K562 (cell line): ENCODE measurements at regions not wholly inside any gene's neighbourhood (a gene's known extent, or its start where the extent isn't known, plus 50 kb on each side); places are given as distances from the start of the nearest gene placed in this dataset.

ENCODE experiments used
- ATAC-seq: fragments of 200-7000 bp; cut with Tn5 transposase; 3 replicates; pipeline ENCODE4 v1.9.1; 2020; ENCODE audit warnings: moderate library complexity
- BruUV-seq: library from RNA; stranded (reverse); fragments of 400-500 nt; replicated peaks from 2 replicates; lab custom pipeline; 2021; lab: Mats Ljungman, UMichigan
- CTCF ChIA-PET: fragments of 300-600 bp; formaldehyde crosslinking; extraction: SDS; loops from one replicate; lab custom pipeline; 2021; ENCODE audit warnings: low intra/inter-chr PET ratio; lab: Yijun Ruan, JAX
- POLR2A ChIA-PET: fragments of 300-600, 350-650 bp; sonication (Branson Sonifier 250); formaldehyde crosslinking; extraction: SDS; loops from one replicate; lab custom pipeline; 2021; ENCODE audit warnings: antibody characterized with exemption, inconsistent platforms; lab: Yijun Ruan, JAX
- DNase-seq, 4 experiments: peaks; one replicate each; pipeline versions ENCODE4 v3.0.0 to v3.0.0-alpha.2; 2011 to 2018; ENCODE audit warnings: low spot score in 3 of 4, mixed read lengths in 3 of 4; ENCODE audit errors: extremely low read depth in 1 of 4
- FAIRE-seq: peaks from 2 replicates; lab custom pipeline; 2011; peaks lifted over from hg19 to GRCh38; lab: Jason Lieb, UNC
- H2AFZ ChIP-seq: 2 replicates; pipeline ENCODE4 v1.6.0; 2011; ENCODE audit warnings: low read depth, low read length, control low read depth, inconsistent platforms
- H3K27ac ChIP-seq: fragments of 200-600 bp; 3 replicates; pipeline ENCODE4 v1.8.0; 2011; ENCODE audit warnings: low read depth, mild to moderate bottlenecking, control low read depth, inconsistent platforms, low read length, moderate library complexity, mixed read lengths; ENCODE audit errors: extremely low read depth
- H3K27me3 ChIP-seq, 2 experiments: fragments of 300-600 bp in 1 of 2; 2 replicates in 1 of 2; 3 replicates in 1 of 2; pipeline versions ENCODE4 v1.6.0 to v1.8.0; 2011; ENCODE audit warnings: inconsistent platforms in 2 of 2, low read length in 2 of 2, mild to moderate bottlenecking in 1 of 2, mixed read lengths in 1 of 2, moderate library complexity in 1 of 2; ENCODE audit not compliant: control insufficient read depth in 2 of 2, insufficient read depth in 2 of 2
- H3K36me3 ChIP-seq: fragments of 300-600 bp; 3 replicates; pipeline ENCODE4 v1.8.0; 2011; ENCODE audit warnings: mild to moderate bottlenecking, low read length, inconsistent platforms; ENCODE audit not compliant: control insufficient read depth, insufficient read depth
- H3K4me1 ChIP-seq, 2 experiments: fragments of 200-600 bp in 1 of 2; replicated peaks in 1 of 2; 2 replicates in 1 of 2; 3 replicates in 1 of 2; pipeline versions ENCODE4 v1.5.1 to v1.8.0; 2011; ENCODE audit warnings: inconsistent platforms in 2 of 2, low read length in 2 of 2, mild to moderate bottlenecking in 1 of 2, mixed read lengths in 1 of 2, moderate library complexity in 1 of 2; ENCODE audit not compliant: control insufficient read depth in 2 of 2, insufficient read depth in 2 of 2
- H3K4me2 ChIP-seq: 2 replicates; pipeline ENCODE4 v1.6.1; 2011; ENCODE audit warnings: low read length, control low read depth, inconsistent platforms, mixed read lengths; ENCODE audit not compliant: insufficient read depth
- H3K4me3 ChIP-seq: fragments of 200-600 bp; sonication (generic), shearing (Covaris generic); 2 replicates; pipeline ENCODE4 v1.5.1; 2016; ENCODE audit warnings: control low read depth, inconsistent platforms
- H3K79me2 ChIP-seq: fragments of 200-600 bp; 3 replicates; pipeline ENCODE4 v1.8.0; 2011; ENCODE audit warnings: low read length, inconsistent platforms; ENCODE audit not compliant: control insufficient read depth, insufficient read depth
- H3K9ac ChIP-seq, 2 experiments: 2 replicates each; pipeline versions ENCODE4 v1.6.0 to v1.6.1; 2011; ENCODE audit warnings: low read depth in 2 of 2, low read length in 2 of 2, control low read depth in 1 of 2, inconsistent platforms in 1 of 2, mild to moderate bottlenecking in 1 of 2, mixed read lengths in 1 of 2; ENCODE audit not compliant: insufficient read depth in 1 of 2
- H3K9me1 ChIP-seq: one replicate; pipeline ENCODE4 v1.6.0; 2011; ENCODE audit warnings: inconsistent platforms, mild to moderate bottlenecking, low read length, moderate library complexity; ENCODE audit not compliant: control insufficient read depth, insufficient read depth
- H3K9me3 ChIP-seq: replicated peaks from 2 replicates; pipeline ENCODE4 v1.5.1; 2011; ENCODE audit warnings: low read depth, low read length, inconsistent platforms; ENCODE audit not compliant: control insufficient read depth, insufficient read depth
- H4K20me1 ChIP-seq: replicated peaks from 2 replicates; pipeline ENCODE4 v1.6.1; 2011; ENCODE audit warnings: low read length, inconsistent platforms, mixed read lengths; ENCODE audit not compliant: control insufficient read depth, insufficient read depth
- ARHGAP35 ChIP-seq: fragments of 450-650 bp; IDR thresholded peaks from 2 replicates; pipeline ENCODE4 v1.6.1; 2018; ENCODE audit not compliant: partially characterized antibody
- ARID2 ChIP-seq: fragments of 450-650 bp; IDR thresholded peaks from 2 replicates; pipeline ENCODE4 v1.6.1; 2017; ENCODE audit warnings: antibody characterized with exemption, mild to moderate bottlenecking
- BDP1 ChIP-seq: IDR thresholded peaks from 3 replicates; pipeline ENCODE4 v1.6.1; 2011; ENCODE audit not compliant: insufficient read length, insufficient read depth
- ELF2 ChIP-seq: fragments of 250-450 bp; sonication (Bioruptor Pico); IDR thresholded peaks from 2 replicates; pipeline ENCODE4 v1.5.0; 2021; ENCODE audit warnings: mild to moderate bottlenecking
- FOXK2 ChIP-seq, 2 experiments: fragments of 450-650 bp; IDR thresholded peaks in 1 of 2; conservative IDR thresholded peaks in 1 of 2; 2 replicates each; pipeline ENCODE4 v1.6.1; 2016; ENCODE audit warnings: low read depth in 2 of 2, mild to moderate bottlenecking in 1 of 2
- MEF2A ChIP-seq: IDR thresholded peaks from 2 replicates; pipeline ENCODE4 v1.6.1; 2011; ENCODE audit warnings: low read depth, mild to moderate bottlenecking, low read length, moderate library complexity; ENCODE audit not compliant: control insufficient read depth
- MTA1 ChIP-seq: fragments of 450-650 bp; IDR thresholded peaks from 2 replicates; pipeline ENCODE4 v1.6.1; 2017; ENCODE audit warnings: borderline replicate concordance
- MXD1 ChIP-seq: fragments of 250-450 bp; sonication (Bioruptor Pico); IDR thresholded peaks from 2 replicates; pipeline ENCODE4 v1.8.0; 2021; ENCODE audit warnings: borderline replicate concordance, mild to moderate bottlenecking, moderate library complexity; ENCODE audit not compliant: poor library complexity, severe bottlenecking
- POLR2B ChIP-seq: fragments of 450-650 bp; IDR thresholded peaks from 2 replicates; pipeline ENCODE4 v1.6.1; 2018; ENCODE audit warnings: low read depth; ENCODE audit not compliant: partially characterized antibody
- RNF2 ChIP-seq: sonication (generic); IDR thresholded peaks from 2 replicates; pipeline ENCODE4 v1.6.1; 2016
- SOX6 ChIP-seq: fragments of 450-650 bp; IDR thresholded peaks from 2 replicates; pipeline ENCODE4 v1.6.1; 2014; ENCODE audit warnings: mild to moderate bottlenecking
- STAT5A ChIP-seq: IDR thresholded peaks from 2 replicates; pipeline ENCODE4 v1.6.1; 2012; ENCODE audit warnings: low read length, inconsistent platforms, borderline replicate concordance
- TCF7 ChIP-seq: sonication (generic); IDR thresholded peaks from 2 replicates; pipeline ENCODE4 v1.6.1; 2016; ENCODE audit warnings: antibody characterized with exemption, borderline replicate concordance
- WHSC1 ChIP-seq: IDR thresholded peaks from one replicate; pipeline ENCODE4 v1.6.1; 2012; ENCODE audit warnings: low read length, control low read depth, inconsistent platforms
- ZBED1 ChIP-seq: IDR thresholded peaks from 2 replicates; pipeline ENCODE4 v1.6.1; 2014
- ZEB2 ChIP-seq: fragments of 450-650 bp; IDR thresholded peaks from 2 replicates; pipeline ENCODE4 v1.6.1; 2016
- ZNF232 ChIP-seq: sonication (generic); formaldehyde crosslinking; IDR thresholded peaks from 2 replicates; pipeline ENCODE4 v1.8.0; 2022; ENCODE audit warnings: mild to moderate bottlenecking, missing genetic modification reagents
- WGBS: fragments of 100-300 bp; shearing (Covaris generic); methylation state at CpG from one replicate; pipeline ENCODE4 v1.1.6; 2016; ENCODE audit warnings: low coverage, mixed read lengths; ENCODE audit not compliant: insufficient coverage; ENCODE audit errors: missing lambda C conversion rate; 5-methylcytosine and 5-hydroxymethylcytosine counted together
- in situ Hi-C: fragments of 300-500 bp; cut with MboI; formaldehyde crosslinking; loops from 4 replicates; pipeline ENCODE4 v1.15.0; 2018; ENCODE audit warnings: inconsistent platforms, mixed read lengths
- intact Hi-C: fragments of 100-400 bp; cut with micrococcal nuclease; formaldehyde crosslinking; loops from 2 replicates; pipeline ENCODE4 v1.14.2; 2022
- TF ChIP-seq, protein P1 (sequence below): sonication (generic); formaldehyde crosslinking; IDR thresholded peaks from 2 replicates; pipeline ENCODE4 v1.5.0; 2020; ENCODE audit warnings: missing genetic modification reagents
- TF ChIP-seq, protein P2 (sequence below): sonication (generic); formaldehyde crosslinking; IDR thresholded peaks from 2 replicates; pipeline ENCODE4 v1.8.0; 2022; ENCODE audit warnings: mild to moderate bottlenecking, missing genetic modification reagents

DNA sequence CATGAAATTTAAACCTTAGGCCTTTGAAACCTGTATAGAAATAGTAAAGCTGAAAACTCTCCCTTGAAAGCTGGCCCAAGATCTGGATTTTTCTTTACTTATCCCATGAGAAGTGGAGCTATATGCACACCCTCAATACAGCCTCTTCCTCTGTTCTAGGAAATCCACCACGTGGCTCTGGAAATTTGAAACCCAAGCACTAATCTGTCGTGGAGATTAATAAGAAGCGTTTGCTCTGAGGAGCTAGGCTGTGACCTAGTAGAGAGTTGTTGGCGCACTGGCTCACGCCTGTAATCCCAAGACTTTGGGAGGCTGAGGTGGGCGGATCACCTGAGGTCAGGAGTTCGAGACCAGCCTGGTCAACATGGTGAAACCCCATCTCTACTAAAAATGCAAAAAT, 291.3 kb upstream of the PLXNA2 start (continued):
- TF ChIP-seq, protein P1, sequence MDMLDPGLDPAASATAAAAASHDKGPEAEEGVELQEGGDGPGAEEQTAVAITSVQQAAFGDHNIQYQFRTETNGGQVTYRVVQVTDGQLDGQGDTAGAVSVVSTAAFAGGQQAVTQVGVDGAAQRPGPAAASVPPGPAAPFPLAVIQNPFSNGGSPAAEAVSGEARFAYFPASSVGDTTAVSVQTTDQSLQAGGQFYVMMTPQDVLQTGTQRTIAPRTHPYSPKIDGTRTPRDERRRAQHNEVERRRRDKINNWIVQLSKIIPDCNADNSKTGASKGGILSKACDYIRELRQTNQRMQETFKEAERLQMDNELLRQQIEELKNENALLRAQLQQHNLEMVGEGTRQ = peak; percentile 32; the same call in 1 of the 2 replicates
- TF ChIP-seq ZEB2 (no peak), STAT5A (peak; percentile 28; the same call in 1 of the 2 replicates)

- ATAC-seq = no peak
- Histone ChIP-seq H3K27ac (no peak overlapping the region), H3K36me3 (no peaks in the 10 kb centered on the region), H3K4me1 (no peaks in the 10 kb centered on the region; a peak in 1 of 5 replicates), H3K4me3 (no peak overlapping the region), H3K9ac (no peak overlapping the region), H3K9me3 (no peaks in the 10 kb centered on the region), H3K79me2 (no peaks in the 10 kb centered on the region), H3K9me1 (no peaks in the 10 kb centered on the region), H4K20me1 (no peaks in the 10 kb centered on the region), H3K4me2 (no peak overlapping the region), H2AFZ (no peak overlapping the region), H3K27me3 (peaks cover 0 to 13% of the 10 kb centered on the region in 2 experiments; a peak in 3 of 5 replicates)
- intact Hi-C loops = no loop called here
- in situ Hi-C loops = no loop called here
- WGBS = 3% methylated on average over 4 of the region's 4 CpGs
- FAIRE-seq = no peak
- ChIA-PET POLR2A (no interaction called here), CTCF (no interaction called here)
- no peak for DNase-seq
- BruUV-seq = no TSS peak
- TF ChIP-seq ELF2 (CRISPR knock-in tag) = no peak
- TF ChIP-seq FOXK2 (conservative IDR thresholded peaks at IDR 0.05 in 1 of 2, IDR thresholded peaks at IDR 0.05 in 1 of 2; ENCODE audit: low read depth in 2 of 2) = no peak
- TF ChIP-seq RNF2 = no peak
- TF ChIP-seq WHSC1 = no peak
- TF ChIP-seq ZNF232 (CRISPR knock-in tag) = no peak
- no peak for TF ChIP-seq TCF7
- TF ChIP-seq, protein P2, sequence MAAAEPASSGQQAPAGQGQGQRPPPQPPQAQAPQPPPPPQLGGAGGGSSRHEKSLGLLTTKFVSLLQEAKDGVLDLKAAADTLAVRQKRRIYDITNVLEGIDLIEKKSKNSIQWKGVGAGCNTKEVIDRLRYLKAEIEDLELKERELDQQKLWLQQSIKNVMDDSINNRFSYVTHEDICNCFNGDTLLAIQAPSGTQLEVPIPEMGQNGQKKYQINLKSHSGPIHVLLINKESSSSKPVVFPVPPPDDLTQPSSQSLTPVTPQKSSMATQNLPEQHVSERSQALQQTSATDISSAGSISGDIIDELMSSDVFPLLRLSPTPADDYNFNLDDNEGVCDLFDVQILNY (CRISPR knock-in tag) = no peak
- no peak for TF ChIP-seq ARHGAP35
- TF ChIP-seq POLR2B = no peak
- TF ChIP-seq MTA1 = no peak
- no peak for TF ChIP-seq ZBED1
- no peak for TF ChIP-seq SOX6
- no peak for TF ChIP-seq BDP1
- no peak for TF ChIP-seq MEF2A
- no peak for TF ChIP-seq MXD1 (CRISPR knock-in tag)
- no peak for TF ChIP-seq ARID2
- TF ChIP-seq, all 486 proteins: peak for 0
Observed at GRCh38 chr1:208536212-208536611, 292.0 kb upstream of the PLXNA2 start.
